Heart left ventricle (tissue), 16 donors: ENCODE measurements at regions not wholly inside any gene's neighbourhood (a gene's known extent, or its start where the extent isn't known, plus 50 kb on each side); places are given as distances from the start of the nearest gene placed in this dataset.

Experiments
- ATAC-seq, 4 donors: fragments of 200-7000 bp; cut with Tn5 transposase; one replicate each; pipeline ENCODE4 v1.9.1; 2020 to 2022; ENCODE audit warnings: moderate library complexity in 4 of 4, mild to moderate bottlenecking in 3 of 4, moderate number of reproducible peaks in 1 of 4
- DNase-seq, 5 donors: peaks; one replicate each; pipeline ENCODE4 v3.0.0-alpha.2; 2020
- H3K27ac ChIP-seq, 12 donors: fragments of 200-600 bp; sonication (generic) in 4 of 12; one replicate each; pipeline versions ENCODE4 v1.5.0 to v1.8.0; 2016 to 2022; ENCODE audit warnings: mild to moderate bottlenecking in 2 of 12
- H3K27me3 ChIP-seq, 9 donors: fragments of 200-600 bp; sonication (generic) in 2 of 9; one replicate each; pipeline versions ENCODE4 v1.5.1 to v1.8.0; 2016 to 2022; ENCODE audit warnings: mild to moderate bottlenecking in 3 of 9
- H3K36me3 ChIP-seq, 9 donors: fragments of 200-600 bp; sonication (generic) in 2 of 9; one replicate each; pipeline versions ENCODE4 v1.5.0 to v1.8.0; 2018 to 2022; ENCODE audit warnings: mild to moderate bottlenecking in 2 of 9
- H3K4me1 ChIP-seq, 12 donors: fragments of 200-600 bp; sonication (generic) in 4 of 12; one replicate each; pipeline versions ENCODE4 v1.5.0 to v1.8.0; 2016 to 2022; ENCODE audit warnings: mild to moderate bottlenecking in 3 of 12
- H3K4me3 ChIP-seq, 12 donors: fragments of 200-600 bp; sonication (generic) in 4 of 12; one replicate each; pipeline versions ENCODE4 v1.5.0 to v1.8.0; 2017 to 2022; ENCODE audit warnings: mild to moderate bottlenecking in 9 of 12, moderate library complexity in 4 of 12
- H3K9me3 ChIP-seq, 12 donors: fragments of 200-600 bp; sonication (generic) in 4 of 12; one replicate each; pipeline versions ENCODE4 v1.5.0 to v1.8.0; 2016 to 2022; ENCODE audit warnings: mild to moderate bottlenecking in 1 of 12
- POLR2A ChIP-seq, 2 donors: fragments of 450-650 bp; IDR thresholded peaks; one replicate each; pipeline ENCODE4 v1.6.1; 2017; ENCODE audit warnings: antibody characterized with exemption in 2 of 2, mild to moderate bottlenecking in 2 of 2, moderate library complexity in 2 of 2
- WGBS, 4 donors: extraction: QIAGEN DNeasy Blood & Tissue Kit in 2 of 4; methylation state at CpG; one replicate each; pipeline versions ENCODE4 v1.1.5 to v1.1.7; 2013 to 2018; 5-methylcytosine and 5-hydroxymethylcytosine counted together
- intact Hi-C, 10 donors: fragments of 100-400 bp; cut with DNase I; formaldehyde crosslinking; loops; one replicate each; pipeline versions ENCODE4 v1.11.1 to v1.14.2; 2022
- TF ChIP-seq, protein P1 (sequence below), 12 donors: fragments of 200-600 bp; sonication (generic) in 4 of 12; IDR thresholded peaks; one replicate each; pipeline versions ENCODE4 v1.5.0 to v1.8.0; 2018 to 2022; ENCODE audit warnings: antibody characterized with exemption in 12 of 12, mild to moderate bottlenecking in 5 of 12
- donor health status: ischemic (EF 13 %, LVEDD 7.1; RV severe dilation, severe dysfunction).
- donor health status: healthy with polysubstance abuse.
- donor health status: DM: no; HTN: yes; CAD: no.
- donor health status: DM: no; HTN: no; CAD: no.
- donor health status: ischemic (EF 25% LVEDD 6.9; RV normal size, moderate dysfunction).
- donor health status: ischemic (EF 25% LVEDD 5.7; RV mildly dilated, moderate dysfunction).
- donor health status: healthy.
- donor health status: DM: yes; HTN: yes; CAD: no.
- donor health status: ischemic (EF 35%, LVEDD 5.7; RV mildly dilated, moderate dysfunction).
- donor health status: nonischemic (EF 11% LVEDD 7.7; RV severe dilation, severe dysfunction).
- donor health status: DM: yes; HTN: yes; CAD: no.
- donor health status: PGD.
- donor health status: ischemic (EF 29% LVEDD 5.4; RV normal size, mild dysfunction).
- donor health status: nonischemic (EF 23%, LVEDD 6.1; RV moderate dilation, normal function).

DNA sequence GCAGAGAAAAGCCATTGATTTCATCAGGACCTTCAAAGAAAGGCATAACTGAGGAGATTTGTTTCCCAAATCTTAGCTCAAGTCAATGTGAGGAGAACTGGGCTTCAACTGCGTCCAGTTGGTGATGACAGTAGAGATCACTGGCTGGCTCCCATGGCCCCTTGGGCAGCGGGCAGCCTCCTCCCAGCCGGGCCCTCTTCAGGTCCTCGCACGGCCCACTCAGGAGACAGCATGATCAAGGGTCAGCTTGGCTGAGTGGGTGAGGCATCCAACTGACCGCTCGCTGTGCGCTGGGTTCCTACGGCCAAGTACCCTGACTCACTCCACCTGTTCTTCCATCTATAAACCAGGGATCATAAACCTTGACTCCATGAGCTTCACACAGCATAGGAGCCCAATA is 274.0 kb downstream of the NSG2 start:
- WGBS, 4 donors: 83 to 85% (median 84%) methylated on average over 9 of the region's 9 CpGs
- no peak overlapping the region for H3K27ac ChIP-seq
- no peaks in the 10 kb centered on the region for H3K9me3 ChIP-seq
- ATAC-seq (no peak), DNase-seq (no peak)
- no peak overlapping the region for H3K4me3 ChIP-seq
- TF ChIP-seq POLR2A (IDR thresholded peaks at IDR 0.05): no peak
- TF ChIP-seq, protein P1, sequence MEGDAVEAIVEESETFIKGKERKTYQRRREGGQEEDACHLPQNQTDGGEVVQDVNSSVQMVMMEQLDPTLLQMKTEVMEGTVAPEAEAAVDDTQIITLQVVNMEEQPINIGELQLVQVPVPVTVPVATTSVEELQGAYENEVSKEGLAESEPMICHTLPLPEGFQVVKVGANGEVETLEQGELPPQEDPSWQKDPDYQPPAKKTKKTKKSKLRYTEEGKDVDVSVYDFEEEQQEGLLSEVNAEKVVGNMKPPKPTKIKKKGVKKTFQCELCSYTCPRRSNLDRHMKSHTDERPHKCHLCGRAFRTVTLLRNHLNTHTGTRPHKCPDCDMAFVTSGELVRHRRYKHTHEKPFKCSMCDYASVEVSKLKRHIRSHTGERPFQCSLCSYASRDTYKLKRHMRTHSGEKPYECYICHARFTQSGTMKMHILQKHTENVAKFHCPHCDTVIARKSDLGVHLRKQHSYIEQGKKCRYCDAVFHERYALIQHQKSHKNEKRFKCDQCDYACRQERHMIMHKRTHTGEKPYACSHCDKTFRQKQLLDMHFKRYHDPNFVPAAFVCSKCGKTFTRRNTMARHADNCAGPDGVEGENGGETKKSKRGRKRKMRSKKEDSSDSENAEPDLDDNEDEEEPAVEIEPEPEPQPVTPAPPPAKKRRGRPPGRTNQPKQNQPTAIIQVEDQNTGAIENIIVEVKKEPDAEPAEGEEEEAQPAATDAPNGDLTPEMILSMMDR (IDR thresholded peaks at IDR 0.05): no peak
- H3K36me3 ChIP-seq: no peaks in the 10 kb centered on the region
- intact Hi-C loops: loop anchor here in 5 of 10 donors (5.0 to 10.0 kb wide), 4 partner anchors 335 to 1025 kb away; partner anchors contain the start of genes BOD1 (in 1 of the 5) and C5orf47 (in 1 of the 5)
- peaks cover 0 to 5% (median 0%) of the 10 kb centered on the region in 12 donors for H3K4me1 ChIP-seq
- H3K27me3 ChIP-seq: peaks cover 0 to 37% (median 4%) of the 10 kb centered on the region in 9 donors

DNA sequence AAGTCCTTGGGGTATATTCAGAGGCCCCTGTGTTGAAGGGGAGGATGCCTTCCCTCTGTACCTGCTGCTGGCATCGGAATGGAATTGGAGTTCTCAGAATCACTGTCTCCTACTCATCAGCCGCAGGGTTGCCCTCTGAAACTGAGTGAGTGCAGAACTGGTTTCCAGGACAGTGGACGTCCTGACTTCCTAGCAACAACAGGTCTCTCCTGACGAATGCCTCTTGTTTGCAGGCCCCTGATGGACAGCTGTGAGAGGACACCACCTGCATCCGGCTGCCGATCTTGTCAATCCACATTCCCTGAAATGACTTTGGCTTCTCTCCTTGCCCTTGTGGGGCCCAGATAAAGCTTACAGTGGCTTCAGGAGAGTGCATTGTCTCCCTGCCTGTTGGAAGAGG is 274.5 kb downstream of the NSG2 start:
- 42 to 55% (median 49%) methylated on average over 6 of the region's 6 CpGs for WGBS, 4 donors
- intact Hi-C loops: loop anchor here in 2 of 10 donors (10.0 kb wide), 2 partner anchors 415 to 615 kb away; no protein-coding TSS in a partner anchor
- no peaks in the 10 kb centered on the region for H3K9me3 ChIP-seq
- no peak overlapping the region for H3K27ac ChIP-seq
- no peak for DNase-seq
- H3K36me3 ChIP-seq: no peaks in the 10 kb centered on the region
- peaks cover 0 to 5% (median 0%) of the 10 kb centered on the region in 12 donors for H3K4me1 ChIP-seq
- ATAC-seq: no peak
- H3K4me3 ChIP-seq: no peak overlapping the region
- TF ChIP-seq POLR2A (IDR thresholded peaks at IDR 0.05): no peak
- TF ChIP-seq, protein P1 (IDR thresholded peaks at IDR 0.05): no peak
- peaks cover 0 to 41% (median 4%) of the 10 kb centered on the region in 9 donors for H3K27me3 ChIP-seq

DNA sequence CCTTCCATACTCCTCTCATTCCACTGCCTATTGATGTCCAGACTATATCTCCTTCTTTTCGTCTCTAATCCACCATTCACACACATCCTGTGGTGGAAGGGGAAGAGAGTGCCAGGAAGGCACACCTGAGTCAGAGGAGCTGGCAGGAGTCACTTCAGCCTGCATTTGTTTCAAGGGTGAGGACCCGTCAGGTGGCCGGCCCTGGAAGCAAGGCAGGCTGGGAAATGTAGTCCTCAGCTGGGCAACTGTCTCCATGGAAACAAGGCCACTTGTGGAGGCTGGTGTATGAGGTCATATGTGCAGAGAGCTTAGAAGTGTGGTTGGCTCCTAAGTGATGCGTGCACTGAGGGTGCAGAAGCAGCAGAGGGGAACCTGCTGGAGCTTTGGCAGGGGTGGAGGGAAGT is 278.4 kb downstream of the NSG2 start:
- no peak overlapping the region for H3K27ac ChIP-seq
- no peaks in the 10 kb centered on the region for H3K9me3 ChIP-seq
- H3K36me3 ChIP-seq: no peaks in the 10 kb centered on the region
- no peak overlapping the region for H3K4me3 ChIP-seq
- intact Hi-C loops: loop anchor here in 2 of 10 donors (10.0 kb wide), 2 partner anchors 411 to 611 kb away; no protein-coding TSS in a partner anchor
- peaks cover 0 to 58% (median 4%) of the 10 kb centered on the region in 9 donors for H3K27me3 ChIP-seq
- no peak for DNase-seq
- no peaks in the 10 kb centered on the region for H3K4me1 ChIP-seq
- ATAC-seq: peak in 3 of 4 donors; percentile 39 to 57 (median 43)
- no peak for TF ChIP-seq POLR2A (IDR thresholded peaks at IDR 0.05)
- TF ChIP-seq, protein P1 (IDR thresholded peaks at IDR 0.05): no peak
- 5 to 20% (median 9%) methylated on average over 4 of the region's 4 CpGs for WGBS, 4 donors

DNA sequence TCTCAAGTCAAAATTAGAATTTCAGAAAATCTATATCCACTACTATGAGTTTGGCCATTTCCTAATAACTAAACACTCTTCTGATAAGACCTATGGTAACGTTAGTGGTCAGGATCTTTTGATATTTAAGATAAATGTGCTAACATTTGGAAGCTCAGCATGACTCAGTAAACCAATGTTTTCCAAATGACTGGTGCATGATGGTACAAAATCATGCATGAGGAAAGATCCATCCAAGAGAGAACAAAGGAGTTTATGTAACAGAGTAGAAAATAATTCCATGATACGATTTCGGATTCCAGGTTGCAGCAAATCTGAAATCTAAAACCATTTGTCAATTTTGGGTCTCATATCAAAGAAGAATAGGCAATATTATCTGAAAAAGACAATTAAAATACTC is 279.2 kb downstream of the NSG2 start:
- WGBS, 4 donors: 39 to 67% (median 58%) methylated on average over 3 of the region's 3 CpGs
- intact Hi-C loops: loop anchor here in 5 of 10 donors (5.0 to 10.0 kb wide), 4 partner anchors 93 to 610 kb away; no protein-coding TSS in a partner anchor

More for the DNA sequence above, 279.2 kb downstream of the NSG2 start:
- Histone ChIP-seq H3K27me3 (peaks cover 0 to 56% (median 4%) of the 10 kb centered on the region in 9 donors), H3K4me1 (no peaks in the 10 kb centered on the region), H3K27ac (no peak overlapping the region), H3K9me3 (no peaks in the 10 kb centered on the region), H3K36me3 (no peaks in the 10 kb centered on the region), H3K4me3 (no peak overlapping the region)
- DNase-seq (no peak), ATAC-seq (no peak)
- TF ChIP-seq, protein P1 (IDR thresholded peaks at IDR 0.05): no peak
- no peak for TF ChIP-seq POLR2A (IDR thresholded peaks at IDR 0.05)
